ENCODE measurements at regions not wholly inside any gene's neighbourhood (a gene's known extent, or its start where the extent isn't known, plus 50 kb on each side); places are given as distances from the start of the nearest gene placed in this dataset.

GRCh38 chr17:31744511-31744951 lies 114.5 kb downstream of the COPRS start:
- Histone ChIP-seq H3K36me3 (ENCODE audit: insufficient read depth, low read length) (no peaks in the 10 kb centered on the region), H3K27me3 (ENCODE audit: insufficient read depth, low read length, poor library complexity, severe bottlenecking) (no peaks in the 10 kb centered on the region), H2AFZ (ENCODE audit: low read length) (no peak overlapping the region; the same call in 1 of the 2 replicates), H3K4me1 (ENCODE audit: insufficient read depth, low read length, poor library complexity, severe bottlenecking) (peaks cover 16% of the 10 kb centered on the region), H3K4me2 (ENCODE audit: low read depth, low read length, poor library complexity, severe bottlenecking) (no peak overlapping the region), H3K9ac (ENCODE audit: low read depth, low read length, poor library complexity, severe bottlenecking) (peak overlapping the region; percentile 53), H3F3A (ENCODE audit: low read depth) (no peaks in the 10 kb centered on the region), H3K79me2 (ENCODE audit: insufficient read depth, low read length) (no peaks in the 10 kb centered on the region), H3K4me3 (ENCODE audit: low read length, poor library complexity, severe bottlenecking) (no peak overlapping the region), H3K9me3 (ENCODE audit: insufficient read depth, low read depth, low read length) (no peaks in the 10 kb centered on the region), H4K20me1 (ENCODE audit: insufficient read depth, low read length, poor library complexity, severe bottlenecking) (no peaks in the 10 kb centered on the region), H3K9me2 (replicated peaks; ENCODE audit: low read depth, low read length) (no peaks in the 10 kb centered on the region)
- no peak for TF ChIP-seq CTCF (conservative IDR thresholded peaks at IDR 0.05; ENCODE audit: low read length)
- no peak for TF ChIP-seq EZH2phosphoT487 (IDR thresholded peaks at IDR 0.05; ENCODE audit: borderline replicate concordance)

GRCh38 chr17:31743797-31744196 lies 115.2 kb downstream of the COPRS start:
- Histone ChIP-seq H3K9ac (ENCODE audit: low read depth, low read length, poor library complexity, severe bottlenecking) (peak overlapping the region; percentile 53), H2AFZ (ENCODE audit: low read length) (peak overlapping the region; percentile 74)

GRCh38 chr17:31741371-31741770 lies 117.7 kb downstream of the COPRS start:
- H3K27me3 ChIP-seq (ENCODE audit: insufficient read depth, low read length, poor library complexity, severe bottlenecking): no peaks in the 10 kb centered on the region
- no peaks in the 10 kb centered on the region for H3F3A ChIP-seq (ENCODE audit: low read depth)
- no peak overlapping the region for H3K4me2 ChIP-seq (ENCODE audit: low read depth, low read length, poor library complexity, severe bottlenecking)
- no peaks in the 10 kb centered on the region for H3K9me2 ChIP-seq (replicated peaks; ENCODE audit: low read depth, low read length)
- no peaks in the 10 kb centered on the region for H3K36me3 ChIP-seq (ENCODE audit: insufficient read depth, low read length)
- H3K9me3 ChIP-seq (ENCODE audit: insufficient read depth, low read depth, low read length): no peaks in the 10 kb centered on the region
- H3K79me2 ChIP-seq (ENCODE audit: insufficient read depth, low read length): no peaks in the 10 kb centered on the region
- H3K4me1 ChIP-seq (ENCODE audit: insufficient read depth, low read length, poor library complexity, severe bottlenecking): peaks cover 14% of the 10 kb centered on the region
- TF ChIP-seq CTCF (conservative IDR thresholded peaks at IDR 0.05; ENCODE audit: low read length): no peak
- TF ChIP-seq EZH2phosphoT487 (IDR thresholded peaks at IDR 0.05; ENCODE audit: borderline replicate concordance): no peak
- H4K20me1 ChIP-seq (ENCODE audit: insufficient read depth, low read length, poor library complexity, severe bottlenecking): no peaks in the 10 kb centered on the region
- H3K9ac ChIP-seq (ENCODE audit: low read depth, low read length, poor library complexity, severe bottlenecking): no peak overlapping the region
- no peak overlapping the region for H2AFZ ChIP-seq (ENCODE audit: low read length)
- H3K4me3 ChIP-seq (ENCODE audit: low read length, poor library complexity, severe bottlenecking): no peak overlapping the region

More at GRCh38 chr17:31743797-31744196, 115.2 kb downstream of the COPRS start:
- Histone ChIP-seq H3K4me1 (ENCODE audit: insufficient read depth, low read length, poor library complexity, severe bottlenecking) (peaks cover 14% of the 10 kb centered on the region), H3F3A (ENCODE audit: low read depth) (no peaks in the 10 kb centered on the region), H3K9me3 (ENCODE audit: insufficient read depth, low read depth, low read length) (no peaks in the 10 kb centered on the region), H3K79me2 (ENCODE audit: insufficient read depth, low read length) (no peaks in the 10 kb centered on the region), H3K36me3 (ENCODE audit: insufficient read depth, low read length) (no peaks in the 10 kb centered on the region), H3K4me2 (ENCODE audit: low read depth, low read length, poor library complexity, severe bottlenecking) (peak overlapping the region; percentile 21), H3K27me3 (ENCODE audit: insufficient read depth, low read length, poor library complexity, severe bottlenecking) (no peaks in the 10 kb centered on the region), H3K9me2 (replicated peaks; ENCODE audit: low read depth, low read length) (no peaks in the 10 kb centered on the region), H3K4me3 (ENCODE audit: low read length, poor library complexity, severe bottlenecking) (no peak overlapping the region), H4K20me1 (ENCODE audit: insufficient read depth, low read length, poor library complexity, severe bottlenecking) (no peaks in the 10 kb centered on the region)
- TF ChIP-seq EZH2phosphoT487 (IDR thresholded peaks at IDR 0.05; ENCODE audit: borderline replicate concordance): no peak
- TF ChIP-seq CTCF (conservative IDR thresholded peaks at IDR 0.05; ENCODE audit: low read length): no peak

Measured in Loucy (cell line).